ENCODE measurements at regions not wholly inside any gene's neighbourhood (a gene's known extent, or its start where the extent isn't known, plus 50 kb on each side); places are given as distances from the start of the nearest gene placed in this dataset.

GRCh38 chr2:108182489-108182888 lies 57.3 kb upstream of the SULT1C3 start:
- no peaks in the 10 kb centered on the region for H3K27me3 ChIP-seq (ENCODE audit: insufficient read depth, low read length)
- no peaks in the 10 kb centered on the region for H3K4me1 ChIP-seq (ENCODE audit: insufficient read depth, low read length)
- H3K4me3 ChIP-seq (ENCODE audit: insufficient read depth, low read length): no peak overlapping the region
- no peaks in the 10 kb centered on the region for H3K79me2 ChIP-seq (ENCODE audit: insufficient read depth, low read length)
- H2AFZ ChIP-seq (ENCODE audit: low read length): no peak overlapping the region
- H3K36me3 ChIP-seq (ENCODE audit: insufficient read depth, low read length): no peaks in the 10 kb centered on the region
- H3K27ac ChIP-seq (ENCODE audit: low read depth, low read length): no peak overlapping the region
- H3K9me3 ChIP-seq (ENCODE audit: low read depth, low read length): no peaks in the 10 kb centered on the region
- H3K4me2 ChIP-seq (ENCODE audit: insufficient read depth, low read length): no peak overlapping the region
- TF ChIP-seq CTCF (IDR thresholded peaks at IDR 0.05; ENCODE audit: extremely low read depth, low read depth, low read length): peak; percentile 33
- no peaks in the 10 kb centered on the region for H4K20me1 ChIP-seq (ENCODE audit: insufficient read depth, low read length)
- no peak for DNase-seq (ENCODE audit: insufficient read length, low spot score, missing footprints)

DNA sequence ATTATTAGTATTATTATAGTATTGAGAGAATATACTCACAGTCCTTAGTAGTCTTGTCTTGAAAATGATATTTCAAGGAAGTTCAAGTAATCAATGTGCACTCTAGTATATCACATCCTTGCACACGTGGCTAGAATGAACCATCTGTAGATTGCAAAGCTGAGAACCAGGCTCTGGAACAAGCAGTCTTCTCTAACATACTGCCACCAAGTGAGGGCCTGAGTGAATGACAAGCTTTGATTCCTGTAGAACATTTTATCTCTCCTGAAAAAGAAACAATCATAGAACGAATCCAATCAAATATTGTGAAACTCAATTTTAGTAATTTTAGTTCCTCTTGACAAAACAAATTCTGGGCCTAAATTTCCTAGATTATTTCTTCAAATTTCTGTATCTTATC lies 55.3 kb upstream of the SULT1C3 start:
- Histone ChIP-seq H3K27ac (ENCODE audit: low read depth, low read length) (no peak overlapping the region), H3K27me3 (ENCODE audit: insufficient read depth, low read length) (no peaks in the 10 kb centered on the region), H3K79me2 (ENCODE audit: insufficient read depth, low read length) (no peaks in the 10 kb centered on the region), H4K20me1 (ENCODE audit: insufficient read depth, low read length) (no peaks in the 10 kb centered on the region), H3K4me2 (ENCODE audit: insufficient read depth, low read length) (no peak overlapping the region), H3K36me3 (ENCODE audit: insufficient read depth, low read length) (no peaks in the 10 kb centered on the region), H3K4me1 (ENCODE audit: insufficient read depth, low read length) (no peaks in the 10 kb centered on the region), H3K9me3 (ENCODE audit: low read depth, low read length) (no peaks in the 10 kb centered on the region), H2AFZ (ENCODE audit: low read length) (no peak overlapping the region), H3K4me3 (ENCODE audit: insufficient read depth, low read length) (no peak overlapping the region)
- no peak for DNase-seq (ENCODE audit: insufficient read length, low spot score, missing footprints)
- TF ChIP-seq CTCF (IDR thresholded peaks at IDR 0.05; ENCODE audit: extremely low read depth, low read depth, low read length): peak; percentile 51

DNA sequence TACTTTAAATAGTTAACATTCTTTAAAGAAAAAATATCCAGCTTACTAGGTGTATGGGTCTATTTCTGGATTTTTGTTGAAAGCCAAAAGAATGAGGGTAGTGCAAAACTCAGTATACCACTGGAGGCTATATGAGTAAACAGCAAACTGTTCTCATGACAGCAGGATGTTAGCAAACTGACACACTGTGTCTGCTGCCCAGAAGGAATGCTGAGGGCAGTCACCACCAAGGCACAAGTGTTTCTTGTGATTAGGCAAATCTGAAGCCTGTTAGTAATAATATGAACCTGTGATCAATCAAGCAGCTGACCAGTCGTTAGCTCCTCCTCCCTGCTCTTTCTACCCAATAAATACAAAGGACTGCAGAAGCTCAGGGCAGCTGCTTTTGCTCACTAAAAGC lies 50.5 kb upstream of the SULT1C3 start:
- no peaks in the 10 kb centered on the region for H3K36me3 ChIP-seq (ENCODE audit: insufficient read depth, low read length)
- TF ChIP-seq CTCF (IDR thresholded peaks at IDR 0.05; ENCODE audit: extremely low read depth, low read depth, low read length): no peak
- H4K20me1 ChIP-seq (ENCODE audit: insufficient read depth, low read length): no peaks in the 10 kb centered on the region
- H3K9me3 ChIP-seq (ENCODE audit: low read depth, low read length): no peaks in the 10 kb centered on the region
- no peak overlapping the region for H3K4me3 ChIP-seq (ENCODE audit: insufficient read depth, low read length)
- H3K4me2 ChIP-seq (ENCODE audit: insufficient read depth, low read length): no peak overlapping the region
- H3K79me2 ChIP-seq (ENCODE audit: insufficient read depth, low read length): no peaks in the 10 kb centered on the region
- DNase-seq (ENCODE audit: insufficient read length, low spot score, missing footprints): no peak
- H3K27me3 ChIP-seq (ENCODE audit: insufficient read depth, low read length): no peaks in the 10 kb centered on the region
- H3K4me1 ChIP-seq (ENCODE audit: insufficient read depth, low read length): no peaks in the 10 kb centered on the region
- no peak overlapping the region for H2AFZ ChIP-seq (ENCODE audit: low read length)
- H3K27ac ChIP-seq (ENCODE audit: low read depth, low read length): no peak overlapping the region

Measured in osteoblast (primary cell).